ENCODE measurements at regions not wholly inside any gene's neighbourhood (a gene's known extent, or its start where the extent isn't known, plus 50 kb on each side); places are given as distances from the start of the nearest gene placed in this dataset.
"Not testable (repeated sequence)": the region's sequence is repeated elsewhere in the genome, so short reads cannot be mapped to it uniquely, and the experiment has no call there.

DNA sequence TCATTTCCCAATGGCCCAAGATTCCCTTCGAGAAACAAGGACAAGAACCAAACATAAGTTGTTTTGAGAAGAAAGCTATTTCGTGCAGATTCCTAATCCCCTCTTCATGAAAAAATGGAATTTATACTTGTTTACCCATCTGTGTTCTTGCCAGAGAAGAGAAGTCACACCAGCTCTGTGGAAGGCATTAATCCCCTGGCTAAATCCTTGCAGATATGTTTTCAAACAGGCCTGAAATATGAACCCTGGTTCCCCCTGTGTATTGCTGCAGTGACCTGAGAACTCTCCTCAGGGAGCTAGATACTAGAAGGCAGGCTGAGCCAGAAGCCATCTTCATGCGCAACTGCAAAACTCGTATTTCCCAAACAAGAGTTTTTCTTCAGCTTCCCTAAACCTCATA lies 337.7 kb downstream of the NEK10 start:
- Histone ChIP-seq H3K4me1 (ENCODE audit: control insufficient read depth in 5 of 5, insufficient read depth in 5 of 5, low read length in 5 of 5) (no peaks in the 10 kb centered on the region), H3K27ac (ENCODE audit: low read depth in 1 of 2, low read length in 1 of 2) (no peak overlapping the region), H3K27me3 (ENCODE audit: control insufficient read depth in 3 of 3, insufficient read depth in 3 of 3, low read length in 2 of 3) (no peaks in the 10 kb centered on the region), H3K9me3 (ENCODE audit: control insufficient read depth in 4 of 4, insufficient read depth in 3 of 4, low read length in 3 of 4) (no peaks in the 10 kb centered on the region), H3K36me3 (ENCODE audit: control insufficient read depth in 4 of 4, insufficient read depth in 4 of 4, low read length in 4 of 4) (no peaks in the 10 kb centered on the region), H3K4me3 (no peak overlapping the region), H3K9ac (ENCODE audit: insufficient read depth in 1 of 2, low read length in 2 of 2) (no peak overlapping the region)
- ATAC-seq (ENCODE audit: insufficient read depth, low FRiP score) = no peak
- TF ChIP-seq, protein P1, sequence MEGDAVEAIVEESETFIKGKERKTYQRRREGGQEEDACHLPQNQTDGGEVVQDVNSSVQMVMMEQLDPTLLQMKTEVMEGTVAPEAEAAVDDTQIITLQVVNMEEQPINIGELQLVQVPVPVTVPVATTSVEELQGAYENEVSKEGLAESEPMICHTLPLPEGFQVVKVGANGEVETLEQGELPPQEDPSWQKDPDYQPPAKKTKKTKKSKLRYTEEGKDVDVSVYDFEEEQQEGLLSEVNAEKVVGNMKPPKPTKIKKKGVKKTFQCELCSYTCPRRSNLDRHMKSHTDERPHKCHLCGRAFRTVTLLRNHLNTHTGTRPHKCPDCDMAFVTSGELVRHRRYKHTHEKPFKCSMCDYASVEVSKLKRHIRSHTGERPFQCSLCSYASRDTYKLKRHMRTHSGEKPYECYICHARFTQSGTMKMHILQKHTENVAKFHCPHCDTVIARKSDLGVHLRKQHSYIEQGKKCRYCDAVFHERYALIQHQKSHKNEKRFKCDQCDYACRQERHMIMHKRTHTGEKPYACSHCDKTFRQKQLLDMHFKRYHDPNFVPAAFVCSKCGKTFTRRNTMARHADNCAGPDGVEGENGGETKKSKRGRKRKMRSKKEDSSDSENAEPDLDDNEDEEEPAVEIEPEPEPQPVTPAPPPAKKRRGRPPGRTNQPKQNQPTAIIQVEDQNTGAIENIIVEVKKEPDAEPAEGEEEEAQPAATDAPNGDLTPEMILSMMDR (IDR thresholded peaks at IDR 0.05; ENCODE audit: control extremely low read depth, extremely low read depth) = no peak
- 62 to 67% methylated on average over 4 of the region's 4 CpGs for WGBS, 2 donors
- no peak for DNase-seq

DNA sequence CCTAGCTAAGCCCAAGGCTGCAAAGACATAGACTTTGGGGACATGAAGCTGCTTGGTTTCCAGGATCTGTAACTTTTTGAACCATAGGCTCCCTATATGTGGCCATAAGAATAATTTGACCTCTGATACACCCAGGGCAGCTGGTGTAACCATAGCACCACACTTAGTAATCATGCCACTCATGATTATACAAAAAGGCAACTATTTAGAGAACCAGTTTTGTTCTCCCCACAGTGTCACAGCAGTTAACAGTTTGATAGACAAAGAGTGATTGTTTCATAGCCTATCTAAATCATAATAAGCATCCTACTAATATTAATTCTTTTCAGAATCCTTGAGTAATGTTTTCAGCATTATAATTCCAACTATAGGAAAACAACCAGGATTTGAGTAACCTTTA lies 334.9 kb downstream of the NEK10 start:
- H3K9ac ChIP-seq (ENCODE audit: insufficient read depth in 1 of 2, low read length in 2 of 2) = no peak overlapping the region
- ATAC-seq (ENCODE audit: insufficient read depth, low FRiP score) = no peak
- H3K36me3 ChIP-seq (ENCODE audit: control insufficient read depth in 4 of 4, insufficient read depth in 4 of 4, low read length in 4 of 4) = no peaks in the 10 kb centered on the region
- H3K9me3 ChIP-seq (ENCODE audit: control insufficient read depth in 4 of 4, insufficient read depth in 3 of 4, low read length in 3 of 4) = no peaks in the 10 kb centered on the region
- TF ChIP-seq, protein P1 (IDR thresholded peaks at IDR 0.05; ENCODE audit: control extremely low read depth, extremely low read depth) = no peak
- no peak overlapping the region for H3K27ac ChIP-seq (ENCODE audit: low read depth in 1 of 2, low read length in 1 of 2)
- DNase-seq = peak in 1 of 3 donors; percentile 6
- H3K4me1 ChIP-seq (ENCODE audit: control insufficient read depth in 5 of 5, insufficient read depth in 5 of 5, low read length in 5 of 5) = no peaks in the 10 kb centered on the region
- H3K4me3 ChIP-seq = no peak overlapping the region
- no peaks in the 10 kb centered on the region for H3K27me3 ChIP-seq (ENCODE audit: control insufficient read depth in 3 of 3, insufficient read depth in 3 of 3, low read length in 2 of 3)

DNA sequence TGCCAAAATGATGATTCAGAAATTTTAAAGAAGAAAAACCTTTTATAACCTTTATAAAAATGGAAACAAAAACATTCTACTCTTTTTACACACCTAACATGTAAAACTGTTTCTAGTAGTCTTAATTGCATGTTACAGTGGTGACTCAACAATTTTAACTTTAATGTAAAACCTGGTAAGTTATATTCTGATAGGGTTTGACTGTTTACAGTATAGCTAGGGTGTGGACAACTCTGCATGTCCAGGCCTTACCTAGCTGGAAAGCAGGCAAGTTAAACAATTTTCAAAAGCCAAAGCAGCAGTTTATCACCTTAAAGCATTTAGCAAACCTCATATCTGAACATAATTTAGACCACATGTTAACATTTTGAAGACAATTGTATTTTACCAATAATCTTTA lies 328.5 kb downstream of the NEK10 start:
- H3K36me3 ChIP-seq (ENCODE audit: control insufficient read depth in 4 of 4, insufficient read depth in 4 of 4, low read length in 4 of 4) = no peaks in the 10 kb centered on the region
- H3K27ac ChIP-seq (ENCODE audit: low read depth in 1 of 2, low read length in 1 of 2) = no peak overlapping the region
- TF ChIP-seq, protein P1 (IDR thresholded peaks at IDR 0.05; ENCODE audit: control extremely low read depth, extremely low read depth) = no peak
- H3K4me3 ChIP-seq = no peak overlapping the region
- H3K4me1 ChIP-seq (ENCODE audit: control insufficient read depth in 5 of 5, insufficient read depth in 5 of 5, low read length in 5 of 5) = no peaks in the 10 kb centered on the region
- no peaks in the 10 kb centered on the region for H3K9me3 ChIP-seq (ENCODE audit: control insufficient read depth in 4 of 4, insufficient read depth in 3 of 4, low read length in 3 of 4)
- no peaks in the 10 kb centered on the region for H3K27me3 ChIP-seq (ENCODE audit: control insufficient read depth in 3 of 3, insufficient read depth in 3 of 3, low read length in 2 of 3)
- DNase-seq (no peak), ATAC-seq (ENCODE audit: insufficient read depth, low FRiP score) (no peak)
- H3K9ac ChIP-seq (ENCODE audit: insufficient read depth in 1 of 2, low read length in 2 of 2) = no peak overlapping the region

DNA sequence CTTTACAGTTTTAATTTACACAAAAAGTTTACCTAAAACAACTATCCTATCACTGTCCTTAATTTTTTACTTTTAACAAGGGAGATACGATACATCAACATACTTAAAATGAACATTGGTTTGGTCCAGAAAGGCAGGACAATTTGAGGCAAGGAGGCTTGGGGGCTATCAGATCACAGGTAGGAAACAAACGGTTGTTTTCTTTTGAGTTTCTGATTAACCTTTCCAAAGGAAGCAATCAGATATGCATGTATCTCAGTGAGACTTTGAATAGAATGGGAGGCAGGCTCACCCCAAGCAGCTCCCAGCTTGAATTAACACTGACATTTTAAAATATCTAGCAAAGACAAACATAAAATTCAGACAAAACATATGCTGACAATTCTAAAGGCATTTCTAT lies 326.6 kb downstream of the NEK10 start:
- H3K4me1 ChIP-seq (ENCODE audit: control insufficient read depth in 5 of 5, insufficient read depth in 5 of 5, low read length in 5 of 5); H3K9me3 ChIP-seq (ENCODE audit: control insufficient read depth in 4 of 4, insufficient read depth in 3 of 4, low read length in 3 of 4); DNase-seq; H3K36me3 ChIP-seq (ENCODE audit: control insufficient read depth in 4 of 4, insufficient read depth in 4 of 4, low read length in 4 of 4); H3K4me3 ChIP-seq; H3K27ac ChIP-seq (ENCODE audit: low read depth in 1 of 2, low read length in 1 of 2); H3K27me3 ChIP-seq (ENCODE audit: control insufficient read depth in 3 of 3, insufficient read depth in 3 of 3, low read length in 2 of 3); H3K9ac ChIP-seq (ENCODE audit: insufficient read depth in 1 of 2, low read length in 2 of 2); ATAC-seq (ENCODE audit: insufficient read depth, low FRiP score): not testable (repeated sequence)
- WGBS, 2 donors = 66 to 73% methylated on average over 2 of the region's 2 CpGs
